ENCODE measurements at regions not wholly inside any gene's neighbourhood (a gene's known extent, or its start where the extent isn't known, plus 50 kb on each side); places are given as distances from the start of the nearest gene placed in this dataset.
"Not testable (repeated sequence)": the region's sequence is repeated elsewhere in the genome, so short reads cannot be mapped to it uniquely, and the experiment has no call there.

DNA sequence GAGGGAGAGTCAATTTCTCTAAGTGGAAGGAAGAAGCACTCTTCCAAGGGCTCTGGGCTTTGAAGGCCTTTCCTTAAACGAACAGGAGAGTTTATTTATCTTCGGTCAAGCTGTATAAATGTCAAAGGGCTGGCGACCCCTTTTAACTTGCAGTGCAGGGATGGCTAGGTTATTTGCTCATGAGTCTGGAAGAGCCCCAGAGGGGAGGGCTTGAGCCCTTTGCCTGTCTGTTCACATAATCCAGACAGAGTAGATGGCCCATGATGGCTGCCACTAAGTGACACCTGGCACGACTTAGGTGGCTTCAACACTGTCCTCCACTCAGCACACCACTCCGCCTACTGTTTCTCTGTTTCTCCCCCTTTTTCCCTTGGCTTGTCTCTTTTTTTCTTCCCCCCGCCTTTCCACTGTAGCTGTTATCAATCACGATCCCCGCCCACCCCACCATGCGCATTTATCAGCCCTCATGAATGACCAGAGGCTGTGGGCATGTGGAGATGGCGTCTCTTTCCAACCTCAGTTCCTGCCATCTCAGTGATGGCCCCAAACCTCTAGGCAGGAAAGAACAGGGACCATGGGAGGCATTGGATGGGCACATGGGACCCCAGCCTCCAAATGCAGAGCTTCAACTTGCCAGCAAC, 408.7 kb upstream of the TNRC6C start:
- DNase-seq = no peak

DNA sequence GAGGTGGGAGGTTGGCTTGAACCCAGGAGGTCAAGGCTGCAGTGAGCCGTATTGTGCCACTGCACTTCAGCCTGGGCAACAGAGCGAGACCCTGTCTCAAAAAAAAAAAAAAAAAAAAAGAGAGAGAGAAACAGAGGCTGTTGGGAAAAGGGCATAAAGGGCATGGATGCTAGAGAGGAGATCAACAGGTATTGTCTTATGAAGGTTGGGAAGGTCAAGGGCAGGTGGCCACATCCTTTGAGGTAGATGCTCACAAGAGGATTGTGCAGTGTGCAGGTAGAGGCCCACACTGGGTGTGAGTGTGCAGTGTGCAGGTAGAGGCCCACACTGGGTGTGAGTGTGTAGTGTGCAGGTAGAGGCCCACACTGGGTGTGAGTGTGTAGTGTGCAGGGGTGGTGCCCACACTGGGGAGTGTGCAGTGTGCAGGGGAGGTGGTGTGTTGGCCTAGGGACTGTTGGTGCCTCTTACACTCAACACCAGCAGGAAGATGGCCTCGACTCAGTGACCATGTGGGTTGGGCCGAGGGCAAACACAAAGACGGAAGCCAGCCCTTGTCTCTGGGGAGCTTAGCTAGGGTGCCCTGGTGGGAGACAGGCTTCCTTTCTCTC, 404.9 kb upstream of the TNRC6C start:
- DNase-seq = no peak

DNA sequence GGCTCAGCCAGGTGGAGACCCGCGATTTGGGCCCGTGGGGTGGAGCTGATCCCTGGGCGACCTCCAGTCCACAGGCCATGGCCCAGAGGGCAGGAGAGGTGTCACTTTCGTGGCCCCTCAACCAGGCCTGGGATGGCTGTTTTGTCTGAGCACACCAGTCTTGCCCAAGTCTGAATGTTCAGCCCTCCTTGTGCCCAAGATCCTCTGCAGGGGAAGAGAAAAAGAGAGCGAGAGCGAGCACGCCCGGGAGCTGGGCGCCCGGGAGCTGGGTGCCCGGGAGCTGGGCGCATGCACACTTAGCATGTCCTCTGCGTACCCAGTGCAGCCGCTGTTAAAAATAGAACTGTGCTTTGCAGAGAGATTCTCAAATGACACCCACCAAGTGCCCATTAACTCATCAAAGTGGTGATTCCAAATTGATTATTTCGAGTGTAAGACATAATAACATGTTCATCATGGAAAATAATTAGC, 403.3 kb upstream of the TNRC6C start:
- no peak for DNase-seq

DNA sequence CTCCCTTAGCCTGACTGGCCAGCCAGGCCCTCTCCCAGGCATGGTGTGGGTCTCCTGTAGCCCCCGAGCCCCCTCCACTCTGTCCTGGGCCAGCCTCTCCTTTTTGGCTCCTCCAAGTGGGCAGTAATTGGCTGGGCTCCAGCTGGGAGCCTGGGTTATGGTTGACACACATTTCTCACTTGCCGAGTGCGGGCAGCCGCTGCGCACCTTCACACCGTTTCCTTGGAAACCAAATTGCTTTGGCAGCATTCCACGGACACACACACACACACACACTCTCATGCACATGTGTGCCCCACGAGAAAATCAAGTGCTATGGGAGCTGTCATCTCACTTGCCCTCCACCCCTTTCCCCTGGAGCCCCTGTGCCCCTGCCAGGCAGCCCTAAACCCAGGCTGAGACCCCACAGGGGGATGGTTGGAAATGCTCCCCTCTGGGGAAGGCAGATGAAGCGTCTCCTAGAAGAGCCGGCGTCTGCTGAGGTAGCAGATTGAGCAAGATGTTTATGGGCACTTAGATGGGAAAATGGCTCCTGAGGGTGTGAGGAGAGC, 402.7 kb upstream of the TNRC6C start:
- peak in 5 of 14 donors; percentile 15 to 89 (median 24) for DNase-seq

DNA sequence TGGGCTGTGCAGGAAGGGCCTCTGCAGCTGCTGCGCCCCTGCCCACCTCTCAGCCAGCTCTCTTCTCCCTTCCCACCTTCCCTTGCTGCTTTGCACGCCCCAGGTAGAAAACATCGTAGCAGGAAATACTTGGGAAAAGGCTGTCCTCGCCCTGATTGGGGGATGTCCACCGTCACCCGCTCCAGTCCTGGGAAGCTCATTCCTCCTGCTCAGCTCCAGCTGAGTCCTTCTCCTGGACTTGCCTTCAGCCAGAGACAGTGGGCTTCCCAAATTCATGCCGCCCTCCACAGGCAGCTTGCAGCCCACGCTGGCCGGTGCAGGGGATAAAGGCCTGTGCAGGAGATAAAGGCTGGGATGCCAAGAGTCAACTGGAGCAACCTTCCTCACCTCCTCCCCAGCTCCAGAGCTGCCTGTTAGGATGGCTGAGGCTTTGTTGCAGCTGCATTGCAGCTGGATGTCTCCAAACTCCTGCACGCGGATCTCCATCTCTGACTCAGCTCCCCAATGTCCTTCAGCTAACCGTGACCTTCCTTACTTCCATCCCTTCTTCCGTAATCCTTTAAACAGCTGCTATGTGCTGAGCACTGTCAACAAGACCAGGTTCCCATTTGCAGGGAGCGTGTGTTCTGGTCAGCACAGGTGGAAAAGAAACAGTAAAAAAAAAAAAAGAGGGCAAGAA, 402.0 kb upstream of the TNRC6C start:
- peak in 1 of 14 donors; percentile 41 for DNase-seq

DNA sequence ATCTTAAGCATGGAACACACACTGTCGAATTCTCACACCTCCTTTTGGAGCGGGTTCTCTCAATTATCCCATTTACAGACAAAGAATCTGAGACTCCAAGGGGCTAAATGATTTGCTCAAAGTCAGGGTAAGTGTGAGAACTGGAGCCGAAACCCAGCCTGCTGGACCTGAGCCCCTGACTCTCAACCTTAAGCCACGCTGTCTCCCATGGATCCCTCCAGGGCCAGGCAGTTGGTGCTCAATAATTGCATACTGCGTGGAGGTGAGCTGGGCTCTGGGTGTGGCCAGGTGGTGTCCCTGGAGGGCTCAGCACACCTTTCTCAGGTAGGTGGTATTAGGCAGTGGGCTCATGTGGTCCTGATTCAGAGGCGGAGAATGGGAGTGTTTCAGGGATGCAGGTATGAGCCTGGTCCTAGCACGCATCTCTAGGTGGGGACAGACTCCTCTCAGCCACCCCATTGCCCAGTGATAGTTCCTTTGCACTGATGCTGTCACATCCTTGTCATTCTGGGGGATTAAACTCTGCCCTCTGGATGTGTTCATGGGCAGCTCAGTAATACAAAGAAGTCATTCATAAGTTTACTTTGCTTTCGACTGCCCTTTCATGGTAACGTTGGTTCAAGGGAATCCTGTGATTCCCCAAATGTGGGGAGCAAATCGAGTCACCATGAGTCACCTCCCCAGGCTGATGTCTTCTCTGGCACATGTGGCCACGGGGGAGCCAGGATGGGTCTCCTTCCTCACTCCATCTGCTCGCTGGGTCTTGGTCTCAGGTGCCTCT, 399.5 kb upstream of the TNRC6C start:
- no peak for DNase-seq

DNA sequence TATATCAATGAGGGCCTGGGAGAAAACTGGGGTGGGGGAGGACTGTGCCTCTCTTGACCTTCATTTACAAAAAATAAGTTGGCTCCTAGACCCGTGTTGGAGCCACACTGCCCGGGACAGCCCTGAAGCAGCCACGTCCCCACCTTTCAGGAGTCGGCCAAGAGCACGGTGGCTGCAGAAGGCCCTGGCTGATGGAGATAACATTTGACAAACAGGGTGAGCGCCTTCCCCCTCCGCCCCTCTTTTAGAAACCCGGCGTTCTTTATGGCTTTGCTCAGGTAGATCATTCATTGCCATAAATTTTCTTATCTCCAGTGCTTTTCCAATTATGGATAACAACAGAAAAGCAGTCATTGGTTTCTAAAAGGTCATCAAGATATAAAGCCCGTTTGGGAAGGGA, 398.1 kb upstream of the TNRC6C start:
- DNase-seq = no peak

DNA sequence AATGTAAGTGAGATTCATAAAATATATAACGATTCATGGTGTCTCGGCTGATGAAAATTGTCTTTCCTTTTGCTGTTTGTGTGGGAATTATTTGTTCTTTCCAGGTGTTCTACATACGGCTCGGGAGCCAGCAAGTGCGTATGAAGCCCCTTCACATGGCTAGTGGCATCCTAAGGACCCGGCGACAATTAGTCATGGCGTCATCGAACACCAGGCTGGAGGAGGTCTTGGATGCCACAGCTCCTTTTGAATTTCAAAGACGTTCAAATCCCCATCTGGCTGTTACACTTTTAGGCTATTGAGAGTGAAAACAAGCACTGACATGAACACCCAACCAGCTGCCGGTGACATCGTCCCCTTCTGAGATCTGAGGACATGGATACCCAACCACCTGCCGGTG, 397.7 kb upstream of the TNRC6C start:
- no peak for DNase-seq

DNA sequence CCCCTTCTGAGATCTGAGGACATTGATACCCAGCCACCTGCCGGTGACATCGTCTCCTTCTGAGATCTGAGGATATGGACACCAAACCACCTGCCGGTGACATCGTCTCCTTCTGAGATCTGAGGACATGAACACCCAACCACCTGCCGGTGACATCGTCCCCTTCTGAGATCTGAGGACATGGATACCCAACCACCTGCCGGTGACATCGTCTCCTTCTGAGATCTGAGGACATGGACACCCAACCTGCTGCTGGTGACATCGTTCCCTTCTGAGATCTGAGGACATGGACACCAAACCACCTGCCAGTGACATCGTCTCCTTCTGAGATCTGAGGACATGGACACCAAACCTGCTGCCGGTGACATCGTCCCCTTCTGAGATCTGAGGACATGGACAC, 396.1 kb upstream of the TNRC6C start:
- DNase-seq = not testable (repeated sequence)

DNA sequence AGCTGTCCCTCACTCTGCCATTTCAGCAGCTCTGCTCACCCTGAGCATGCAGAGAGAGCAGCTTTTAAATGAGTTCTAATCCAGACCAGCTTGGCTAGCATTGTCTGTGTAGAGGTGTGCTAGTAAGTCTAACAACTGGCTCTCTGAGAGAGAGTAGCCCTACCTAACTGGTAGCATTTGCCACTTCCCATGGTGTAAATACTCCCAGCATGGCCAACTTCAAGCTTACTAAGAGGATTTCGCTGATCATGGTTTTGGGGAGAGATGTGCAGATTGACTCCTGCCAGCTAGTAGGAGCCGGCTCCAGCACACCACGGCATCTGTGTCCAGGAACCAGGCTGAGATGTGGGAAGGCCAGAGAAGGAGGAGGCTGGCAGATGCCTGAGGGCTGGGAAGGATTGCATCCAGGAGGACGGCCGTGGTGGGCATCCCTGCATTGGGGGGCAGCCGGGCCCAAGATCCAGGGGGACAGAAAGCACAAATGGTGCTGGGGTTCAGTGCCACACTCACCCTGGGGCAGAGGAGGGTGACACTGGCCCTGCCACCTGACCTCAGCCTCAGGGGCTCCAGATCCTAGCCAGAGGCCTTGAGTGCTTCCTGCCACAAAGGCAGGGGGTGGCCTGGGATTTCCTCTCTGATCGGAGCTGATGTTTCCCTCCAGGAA, 394.9 kb upstream of the TNRC6C start:
- no peak for DNase-seq

DNA sequence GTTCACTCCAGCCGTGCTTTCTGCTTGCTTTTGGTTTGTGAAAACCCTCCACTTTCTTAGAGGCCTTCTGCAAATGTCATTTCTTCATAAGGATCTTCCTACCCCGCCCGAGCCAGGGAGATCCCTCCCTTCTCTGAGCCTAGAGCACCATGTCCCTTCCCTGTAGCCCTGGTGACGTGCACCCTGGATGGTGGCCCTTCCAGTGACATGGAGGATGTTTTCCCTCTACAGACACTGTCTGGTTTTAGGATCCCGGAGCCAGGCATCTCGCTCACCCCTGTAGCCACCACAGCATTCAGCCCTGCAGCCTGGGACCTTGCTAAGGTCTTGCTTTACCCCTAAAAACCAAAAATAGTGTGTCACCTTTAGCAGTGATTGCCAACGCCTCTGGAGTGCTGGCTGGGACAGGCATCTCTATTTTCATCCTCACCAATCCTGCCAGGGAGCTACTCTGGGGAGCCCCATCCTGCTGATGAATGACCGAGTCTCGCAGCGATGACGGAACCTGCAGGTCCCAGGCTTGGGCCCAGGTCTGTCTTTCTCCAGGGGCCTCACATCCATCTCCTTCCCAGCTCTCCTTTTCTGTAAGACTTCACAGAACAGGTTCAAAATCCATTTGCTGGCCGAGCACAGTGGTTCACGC, 394.1 kb upstream of the TNRC6C start:
- no peak for DNase-seq

DNA sequence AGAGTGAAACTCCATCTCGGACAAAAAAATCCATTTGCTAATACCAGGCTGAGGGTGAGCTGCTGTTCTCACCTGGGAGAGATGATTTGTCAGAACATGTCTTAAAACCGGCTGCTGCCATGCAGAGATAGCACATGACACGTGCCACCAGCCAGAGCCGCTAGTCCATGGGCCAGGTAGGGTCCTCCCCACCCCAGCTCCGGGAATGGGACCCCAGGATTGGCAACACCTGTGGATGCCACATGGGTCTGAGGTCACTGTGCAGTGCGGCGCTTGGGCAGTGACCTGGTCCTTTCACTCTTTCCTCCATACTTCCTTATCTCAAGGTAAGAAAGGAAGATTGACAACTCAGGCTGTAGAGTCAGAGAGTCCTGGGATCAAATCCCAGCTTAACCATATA, 393.3 kb upstream of the TNRC6C start:
- no peak for DNase-seq

DNA sequence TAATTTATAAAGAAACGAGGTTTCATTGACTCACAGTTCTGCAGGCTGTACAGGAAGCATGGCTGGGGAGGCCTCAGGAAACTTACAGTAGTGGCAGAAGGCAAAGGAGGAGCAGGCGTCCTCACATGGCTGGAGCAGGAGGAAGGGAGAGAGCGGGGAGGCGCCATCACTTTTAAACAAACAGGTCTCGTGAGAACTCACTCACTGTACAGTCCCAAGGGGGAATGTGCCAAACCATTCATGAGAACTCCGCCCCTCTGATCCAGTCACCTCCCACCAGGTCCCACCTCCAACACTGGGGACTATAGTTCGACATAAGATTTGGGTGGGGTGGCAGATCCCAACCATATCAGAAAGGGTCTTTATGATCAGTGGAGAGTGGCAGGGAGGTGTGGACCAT, 392.4 kb upstream of the TNRC6C start:
- no peak for DNase-seq

DNA sequence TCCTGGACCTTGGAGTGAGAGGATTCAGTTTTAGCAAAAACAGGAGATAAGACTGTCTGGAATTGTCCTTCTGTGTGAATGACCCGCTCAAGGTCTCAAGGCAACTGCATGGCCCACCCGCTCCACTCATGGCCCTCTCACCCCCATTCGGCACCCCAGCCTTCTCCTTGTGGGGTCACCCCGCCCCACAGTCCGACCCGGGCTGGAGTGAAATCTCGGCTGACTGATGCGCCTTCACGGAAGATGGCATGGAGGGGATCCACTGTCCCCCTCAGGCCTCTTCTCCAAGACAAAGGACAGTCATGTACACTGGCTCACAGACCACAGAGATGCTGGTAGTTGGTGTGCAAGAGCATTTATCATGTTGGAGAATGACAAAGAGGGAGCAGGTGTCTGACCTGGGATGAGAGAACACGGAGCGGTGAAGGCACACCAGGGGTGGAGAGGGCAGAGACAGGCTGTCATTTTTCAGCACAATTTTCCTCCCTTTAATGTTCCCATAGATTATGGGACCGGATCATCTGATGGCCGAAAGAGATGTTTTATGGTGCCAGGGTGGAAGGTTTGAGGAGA, 391.9 kb upstream of the TNRC6C start:
- no peak for DNase-seq

DNA sequence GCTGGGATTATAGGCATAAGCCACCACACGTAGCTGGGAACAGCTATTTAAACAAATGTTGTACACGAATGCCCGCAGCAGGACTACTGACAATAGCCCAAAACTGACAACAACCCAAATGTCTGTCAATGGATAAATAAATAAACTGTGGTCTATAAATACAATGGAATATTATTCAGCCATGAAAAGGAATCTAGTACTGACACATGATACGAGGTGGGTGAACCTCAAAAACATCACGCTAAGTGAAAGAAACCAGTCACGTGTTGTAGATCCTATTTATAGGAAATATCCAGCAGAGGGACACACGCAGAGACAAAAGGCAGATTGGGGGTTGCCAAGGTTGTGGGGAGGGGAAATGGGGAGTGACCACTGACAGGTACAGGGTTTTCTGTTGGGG, 390.0 kb upstream of the TNRC6C start:
- no peak for DNase-seq

DNA sequence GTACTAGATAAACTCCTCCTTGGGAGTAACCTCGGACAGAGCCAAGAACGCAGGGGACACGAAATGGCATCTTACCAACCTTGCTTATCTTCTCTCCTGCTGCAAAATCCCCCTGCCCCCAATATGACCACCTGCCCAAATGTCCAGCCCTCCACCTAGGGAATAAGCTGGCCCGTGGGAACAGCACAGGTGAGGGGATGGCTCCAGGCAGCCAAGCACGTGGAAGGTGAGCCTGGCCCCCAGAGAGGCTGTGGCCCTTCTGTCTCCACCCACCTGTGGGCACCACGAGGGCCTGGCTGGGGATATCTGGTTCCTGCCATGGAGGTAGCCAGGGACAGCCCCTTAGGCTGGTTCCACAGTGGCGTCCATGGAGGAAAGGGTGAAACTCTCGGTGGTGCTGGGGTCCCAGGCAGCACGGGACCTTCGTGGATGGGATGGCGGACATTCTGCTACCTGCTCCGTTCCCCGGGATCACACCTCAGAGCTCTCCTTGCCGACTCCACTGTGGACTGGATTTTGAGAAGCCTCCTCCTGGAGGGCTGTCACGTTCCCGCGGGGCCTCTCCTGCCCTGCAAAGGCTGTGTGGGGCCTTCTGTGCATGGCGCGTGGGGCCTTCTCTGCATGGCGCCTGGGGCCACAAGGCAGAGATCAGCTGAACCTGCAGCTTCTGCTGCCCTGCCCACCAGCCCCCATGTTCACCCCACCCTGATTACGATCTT, 388.5 kb upstream of the TNRC6C start:
- DNase-seq = no peak

DNA sequence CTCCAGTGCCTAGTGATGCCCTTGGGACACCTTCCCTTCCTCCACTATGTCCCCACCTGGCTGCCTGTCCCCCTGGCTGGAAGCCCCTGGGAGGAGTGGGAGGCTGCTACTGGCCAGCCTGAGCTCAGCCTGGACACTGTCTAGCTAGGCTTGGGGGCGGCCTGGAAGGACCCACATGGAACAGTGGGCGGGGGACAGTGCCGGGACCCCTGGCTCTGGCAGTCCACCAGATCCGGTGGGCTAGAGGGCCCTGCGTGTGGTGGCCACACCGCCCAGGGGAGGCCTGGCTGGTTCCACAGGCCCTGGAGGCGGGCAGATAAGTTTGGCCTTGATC, 388.0 kb upstream of the TNRC6C start:
- no peak for DNase-seq

DNA sequence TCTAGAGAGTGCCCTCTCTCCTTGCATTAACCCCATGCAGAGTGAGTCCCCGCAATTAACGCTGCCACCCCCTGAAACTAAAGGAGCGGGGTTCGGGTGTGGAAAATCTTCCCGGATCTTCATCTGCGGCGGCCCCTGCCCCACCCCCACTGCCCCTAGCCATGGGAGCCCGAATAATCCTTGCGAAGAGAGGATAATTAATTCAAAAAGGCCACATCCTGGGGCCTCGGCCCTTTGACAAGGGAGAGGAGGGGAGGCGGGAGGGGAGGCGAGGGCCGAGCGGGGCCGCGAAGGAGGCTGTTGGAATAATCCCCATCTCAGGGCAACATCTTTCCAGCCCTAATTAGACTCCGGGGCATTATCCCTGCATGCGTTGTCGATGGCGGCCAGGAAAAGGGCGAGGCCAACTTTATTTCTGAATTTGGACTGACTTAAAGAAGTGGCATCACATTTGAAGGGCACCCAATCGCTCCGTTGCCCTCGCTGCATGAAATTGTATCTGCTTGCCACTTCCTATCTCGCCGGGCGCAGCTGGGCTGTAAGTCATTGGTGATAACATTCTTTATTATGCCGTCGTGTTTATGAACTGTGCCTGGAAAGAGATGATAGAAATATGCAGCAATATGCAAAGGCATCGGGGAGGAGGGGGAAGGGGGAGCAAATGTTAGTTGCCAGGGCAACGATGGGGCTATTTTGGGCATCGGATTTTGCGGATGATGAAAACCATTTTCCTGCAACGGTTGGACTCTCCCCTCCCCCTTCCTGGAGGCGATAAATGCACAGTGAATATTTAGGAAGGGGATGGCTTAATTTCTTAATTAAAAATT, 387.1 kb upstream of the TNRC6C start:
- DNase-seq = peak in 1 of 14 donors; percentile 78

DNA sequence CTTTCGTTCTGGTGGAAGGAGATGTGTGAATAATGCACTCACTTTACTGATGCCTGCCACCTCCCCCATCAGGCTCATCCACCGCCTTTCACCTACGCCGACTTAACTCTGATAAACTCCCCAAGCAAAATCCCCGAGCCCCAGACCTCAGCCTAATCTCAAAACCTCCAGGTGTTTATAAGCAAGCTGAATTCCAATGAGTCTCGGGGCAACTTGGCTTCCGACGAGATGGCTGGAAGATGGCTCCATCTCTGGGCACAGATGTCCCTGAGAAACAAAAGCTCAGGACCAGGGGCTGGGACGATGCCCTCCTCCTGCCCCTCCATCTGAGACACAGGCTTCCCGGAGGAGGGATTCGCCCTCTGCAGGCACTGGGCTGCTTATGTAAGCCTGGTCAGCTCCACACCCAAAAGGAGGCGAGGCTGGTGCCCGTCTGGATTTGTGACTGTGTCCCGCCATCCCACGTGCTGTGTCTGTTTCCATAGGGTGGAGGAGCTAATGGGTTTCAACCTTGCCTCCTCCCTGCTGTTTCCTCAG, 386.4 kb upstream of the TNRC6C start:
- DNase-seq = peak in 1 of 14 donors; percentile 55

DNA sequence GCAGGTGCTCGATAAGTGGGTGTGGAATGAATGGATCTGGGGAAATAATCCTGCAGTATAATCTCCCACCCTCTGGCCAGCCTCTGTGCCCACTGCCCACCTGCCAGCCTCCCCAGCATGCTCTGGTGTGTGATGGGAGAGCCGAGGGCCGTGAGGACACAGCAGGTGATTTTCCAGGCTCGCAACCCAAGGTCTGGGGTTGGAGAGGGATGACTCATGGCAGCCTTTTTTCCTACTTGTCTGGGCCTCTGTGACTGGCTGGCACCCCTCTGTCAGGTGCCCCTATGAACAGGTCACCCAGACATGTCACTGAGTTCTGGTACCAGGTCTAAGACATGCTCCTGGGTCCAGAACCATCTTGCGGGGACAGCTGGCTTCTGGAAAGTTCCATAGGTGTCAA, 385.7 kb upstream of the TNRC6C start:
- DNase-seq = no peak

Data from C1 segment of cervical spinal cord (tissue), 14 donors.